ENCODE measurements at regions not wholly inside any gene's neighbourhood (a gene's known extent, or its start where the extent isn't known, plus 50 kb on each side); places are given as distances from the start of the nearest gene placed in this dataset.

DNA sequence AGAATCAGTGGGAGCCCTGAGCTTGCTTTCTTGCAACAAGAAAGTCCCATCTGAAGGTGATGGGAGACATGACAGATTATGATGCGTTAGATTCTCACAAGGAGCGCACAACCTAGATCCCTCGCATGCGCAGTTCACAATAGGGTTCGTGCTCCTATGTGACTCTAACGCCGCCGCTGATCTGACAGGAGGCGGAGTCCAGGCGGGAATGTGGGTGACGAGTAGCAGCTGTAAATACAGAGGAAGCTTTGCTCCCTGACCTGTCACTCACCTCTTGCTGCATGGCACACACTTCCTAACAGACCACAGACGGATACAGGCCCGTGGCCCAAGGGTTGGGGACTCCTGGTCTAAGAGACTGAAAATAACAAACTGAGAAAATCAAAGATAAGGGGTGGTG, 1163.4 kb upstream of the AUTS2 start:
- TF ChIP-seq CTCF (conservative IDR thresholded peaks at IDR 0.05) (no peak), ZFX (IDR thresholded peaks at IDR 0.05) (no peak)

Data from C4-2B (cell line).